NB4 (cell line): ENCODE measurements at regions not wholly inside any gene's neighbourhood (a gene's known extent, or its start where the extent isn't known, plus 50 kb on each side); places are given as distances from the start of the nearest gene placed in this dataset.
A peak's percentile ranks its signal among the peaks of the same experiment; 100 is the strongest.

Experiments
- DNase-seq: peaks from one replicate; pipeline ENCODE4 v3.0.0; 2010; ENCODE audit warnings: low read depth
- H3K4me3 ChIP-seq: one replicate; pipeline ENCODE4 v1.5.1; 2011; ENCODE audit warnings: mild to moderate bottlenecking, low read depth, low read length, moderate library complexity
- CTCF ChIP-seq: IDR thresholded peaks from one replicate; pipeline ENCODE4 v1.5.1; 2012; ENCODE audit warnings: low read depth, low read length
- MAX ChIP-seq: IDR thresholded peaks from 2 replicates; pipeline ENCODE4 v1.6.1; 2011; ENCODE audit warnings: low read depth, low read length
- MYC ChIP-seq: IDR thresholded peaks from 2 replicates; pipeline ENCODE4 v1.6.1; 2011; ENCODE audit warnings: low read depth, low read length
- POLR2A ChIP-seq: IDR thresholded peaks from 2 replicates; pipeline ENCODE4 v1.6.1; 2011; ENCODE audit warnings: mild to moderate bottlenecking; ENCODE audit not compliant: insufficient read length; ENCODE audit errors: extremely low read depth

- DNase-seq, result peak; percentile 19
- H3K4me3 ChIP-seq, result no peak overlapping the region
- TF ChIP-seq MYC (no peak), POLR2A (no peak), MAX (no peak), CTCF (no peak)
Observed at GRCh38 chr4:13117185-13117584, 367.0 kb downstream of the RAB28 start.

- DNase-seq, result no peak
Observed at GRCh38 chr4:13112030-13112429, 372.1 kb downstream of the RAB28 start.

GRCh38 chr4:13109536-13109935 is 374.6 kb downstream of the RAB28 start:
- DNase-seq, result no peak
- H3K4me3 ChIP-seq, result no peak overlapping the region
- no peak for TF ChIP-seq MAX
- no peak for TF ChIP-seq MYC
- TF ChIP-seq POLR2A, result no peak
- no peak for TF ChIP-seq CTCF

More at GRCh38 chr4:13112030-13112429, 372.1 kb downstream of the RAB28 start:
- no peak for TF ChIP-seq POLR2A
- no peak for TF ChIP-seq MAX
- TF ChIP-seq MYC, result no peak
- TF ChIP-seq CTCF, result no peak
- H3K4me3 ChIP-seq, result no peak overlapping the region

GRCh38 chr4:13108096-13108495 is 376.0 kb downstream of the RAB28 start:
- DNase-seq, result no peak
- TF ChIP-seq CTCF (peak; percentile 31), MYC (no peak)

GRCh38 chr4:13103382-13104015 is 380.6 kb downstream of the RAB28 start:
- TF ChIP-seq CTCF (no peak), POLR2A (no peak), MAX (no peak), MYC (no peak)
- no peak overlapping the region for H3K4me3 ChIP-seq
- DNase-seq, result no peak

More at GRCh38 chr4:13108096-13108495, 376.0 kb downstream of the RAB28 start:
- H3K4me3 ChIP-seq, result no peak overlapping the region
